ENCODE measurements at regions not wholly inside any gene's neighbourhood (a gene's known extent, or its start where the extent isn't known, plus 50 kb on each side); places are given as distances from the start of the nearest gene placed in this dataset.

DNA sequence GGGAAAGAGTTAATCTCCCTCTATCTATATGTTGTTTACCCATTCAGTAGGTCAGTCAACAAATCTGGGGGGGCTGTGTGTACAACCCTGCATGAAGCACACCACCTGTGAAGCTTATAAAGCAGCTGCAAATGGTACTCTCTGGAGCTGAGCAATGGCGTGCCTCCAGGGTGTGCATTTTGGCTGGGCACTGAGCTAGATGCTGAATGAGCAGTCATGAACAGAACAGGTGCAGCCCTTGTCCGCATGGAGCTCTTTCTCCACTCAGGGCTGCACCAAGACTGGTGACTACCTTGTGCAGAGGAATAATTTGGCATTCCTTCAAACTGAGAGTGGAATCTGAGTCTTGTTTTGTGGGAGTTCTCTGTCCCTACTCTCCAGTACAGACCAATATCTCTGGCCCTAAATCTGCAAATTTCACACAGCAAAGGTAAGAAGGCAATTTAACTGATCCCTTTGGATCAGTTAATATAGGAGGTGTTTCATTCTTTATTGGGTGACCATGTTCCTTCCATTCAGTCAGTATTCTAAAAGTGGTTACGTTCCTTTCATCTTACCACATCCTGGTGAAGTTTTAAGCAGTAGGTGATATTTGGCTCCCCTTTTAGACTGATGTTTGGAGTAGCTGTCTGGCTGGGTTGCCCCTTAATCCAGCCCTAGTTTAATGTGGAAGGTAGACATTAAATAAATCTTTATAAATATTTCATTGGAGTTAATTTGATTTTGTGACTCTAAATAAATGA is 76.0 kb downstream of the GPR88 start:
- no peaks in the 10 kb centered on the region for H3K79me1 ChIP-seq (ENCODE audit: low read depth, low read length)
- H2BK5ac ChIP-seq (ENCODE audit: low read depth, low read length): no peak overlapping the region
- ChIA-PET CTCF (ENCODE audit: partially characterized antibody) (interaction anchor here (1.5 to 1.8 kb wide), 3 partner anchors 9 to 16 kb away, joined by 3 to 6 read pairs (median 5); no protein-coding TSS in a partner anchor), POLR2A (ENCODE audit: partially characterized antibody) (no interaction called here)
- H3K9ac ChIP-seq (replicated peaks in 1 of 4; ENCODE audit: extremely low read depth in 1 of 4, low read depth in 3 of 4, low read length in 3 of 4): no peak overlapping the region
- H3K4me2 ChIP-seq (ENCODE audit: insufficient read depth in 1 of 2, low read depth in 2 of 2, low read length in 2 of 2): no peak overlapping the region
- H3K56ac ChIP-seq (replicated peaks; ENCODE audit: insufficient read length, low read depth, low read length): no peak overlapping the region
- no peaks in the 10 kb centered on the region for H3K79me2 ChIP-seq (ENCODE audit: control insufficient read depth in 1 of 2, insufficient read depth in 2 of 2, low read length in 2 of 2)
- H3K4me1 ChIP-seq (replicated peaks in 1 of 4; ENCODE audit: control insufficient read depth in 3 of 4, insufficient read depth in 4 of 4, low read length in 3 of 4): no peaks in the 10 kb centered on the region
- no peak overlapping the region for H2BK120ac ChIP-seq (replicated peaks; ENCODE audit: low read depth, low read length)
- H2AK5ac ChIP-seq (ENCODE audit: low read depth, low read length): no peak overlapping the region
- H2BK20ac ChIP-seq (ENCODE audit: low read length): no peak overlapping the region
- H2BK12ac ChIP-seq (ENCODE audit: low read depth, low read length): no peak overlapping the region
- H2BK15ac ChIP-seq (ENCODE audit: low read length): no peak overlapping the region
- no peak overlapping the region for H3K18ac ChIP-seq (ENCODE audit: extremely low read depth, low read length)
- no peak overlapping the region for H4K5ac ChIP-seq (ENCODE audit: insufficient read length, low read depth, low read length)
- no peak overlapping the region for H4K8ac ChIP-seq (ENCODE audit: extremely low read depth, insufficient read depth, low read length)
- no peak overlapping the region for H3K4me3 ChIP-seq (ENCODE audit: extremely low read depth in 1 of 4, insufficient read depth in 2 of 4, low read depth in 3 of 4, low read length in 4 of 4)
- H4K20me1 ChIP-seq (replicated peaks in 1 of 2; ENCODE audit: control insufficient read depth in 1 of 2, insufficient read depth in 2 of 2, low read length in 2 of 2): no peaks in the 10 kb centered on the region
- no peak overlapping the region for H2AFZ ChIP-seq (ENCODE audit: low read length)
- FAIRE-seq (no peak), DNase-seq (ENCODE audit: low read depth in 1 of 2, low spot score in 2 of 2) (no peak)
- no peaks in the 10 kb centered on the region for H3K36me3 ChIP-seq (ENCODE audit: control insufficient read depth in 2 of 4, insufficient read depth in 4 of 4, low read length in 3 of 4)
- WGBS, 2 experiments (ENCODE audit: extremely low coverage in 1 of 2, insufficient coverage in 1 of 2, insufficient read length in 1 of 2, insufficient replicate concordance in 2 of 2, low coverage in 1 of 2, low lambda C conversion rate in 2 of 2, missing lambda C conversion rate in 1 of 2): 83% methylated on average over 3 of the region's 3 CpGs; no CpG with 5 or more reads in 1 of the 2 experiments
- H3K23ac ChIP-seq (ENCODE audit: insufficient read length): no peak overlapping the region
- H3K4ac ChIP-seq (replicated peaks; ENCODE audit: insufficient read length, low read depth, low read length): no peak overlapping the region
- H3K23me2 ChIP-seq (ENCODE audit: low read depth, low read length): 0 out of 2 replicates have a peak, but pooled peaks cover 2% of the 10 kb centered on the region
- H3K14ac ChIP-seq (ENCODE audit: insufficient read length): no peak overlapping the region
- no peaks in the 10 kb centered on the region for H3K9me3 ChIP-seq (ENCODE audit: insufficient read depth in 2 of 2, low read depth in 1 of 2, low read length in 1 of 2)
- H3K27ac ChIP-seq (ENCODE audit: low read depth, low read length): no peak overlapping the region
- no peak overlapping the region for H4K91ac ChIP-seq (replicated peaks; ENCODE audit: insufficient read length, low read length)
- no peaks in the 10 kb centered on the region for H3K27me3 ChIP-seq (replicated peaks in 1 of 4; ENCODE audit: control insufficient read depth in 3 of 4, extremely low read depth in 1 of 4, insufficient read depth in 3 of 4, low read length in 3 of 4)
- TF ChIP-seq, protein P1, sequence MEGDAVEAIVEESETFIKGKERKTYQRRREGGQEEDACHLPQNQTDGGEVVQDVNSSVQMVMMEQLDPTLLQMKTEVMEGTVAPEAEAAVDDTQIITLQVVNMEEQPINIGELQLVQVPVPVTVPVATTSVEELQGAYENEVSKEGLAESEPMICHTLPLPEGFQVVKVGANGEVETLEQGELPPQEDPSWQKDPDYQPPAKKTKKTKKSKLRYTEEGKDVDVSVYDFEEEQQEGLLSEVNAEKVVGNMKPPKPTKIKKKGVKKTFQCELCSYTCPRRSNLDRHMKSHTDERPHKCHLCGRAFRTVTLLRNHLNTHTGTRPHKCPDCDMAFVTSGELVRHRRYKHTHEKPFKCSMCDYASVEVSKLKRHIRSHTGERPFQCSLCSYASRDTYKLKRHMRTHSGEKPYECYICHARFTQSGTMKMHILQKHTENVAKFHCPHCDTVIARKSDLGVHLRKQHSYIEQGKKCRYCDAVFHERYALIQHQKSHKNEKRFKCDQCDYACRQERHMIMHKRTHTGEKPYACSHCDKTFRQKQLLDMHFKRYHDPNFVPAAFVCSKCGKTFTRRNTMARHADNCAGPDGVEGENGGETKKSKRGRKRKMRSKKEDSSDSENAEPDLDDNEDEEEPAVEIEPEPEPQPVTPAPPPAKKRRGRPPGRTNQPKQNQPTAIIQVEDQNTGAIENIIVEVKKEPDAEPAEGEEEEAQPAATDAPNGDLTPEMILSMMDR (IDR thresholded peaks at IDR 0.05; ENCODE audit: control extremely low read depth in 1 of 3, insufficient read depth in 1 of 3, low read depth in 1 of 3, low read length in 3 of 3): no peak
- TF ChIP-seq SP4 (IDR thresholded peaks at IDR 0.05; ENCODE audit: low read length) (no peak), TEAD4 (IDR thresholded peaks at IDR 0.05; ENCODE audit: low read depth, low read length) (no peak), SAP30 (IDR thresholded peaks at IDR 0.05; ENCODE audit: insufficient read depth, insufficient replicate concordance, low read length) (no peak), TCF12 (IDR thresholded peaks at IDR 0.05; ENCODE audit: low read depth, low read length) (no peak), HDAC2 (IDR thresholded peaks at IDR 0.05; ENCODE audit: borderline replicate concordance in 1 of 2, low read depth in 2 of 2, low read length in 2 of 2) (no peak), EGR1 (IDR thresholded peaks at IDR 0.05; ENCODE audit: borderline replicate concordance, low read depth, low read length) (no peak)
- TF ChIP-seq, protein P2, sequence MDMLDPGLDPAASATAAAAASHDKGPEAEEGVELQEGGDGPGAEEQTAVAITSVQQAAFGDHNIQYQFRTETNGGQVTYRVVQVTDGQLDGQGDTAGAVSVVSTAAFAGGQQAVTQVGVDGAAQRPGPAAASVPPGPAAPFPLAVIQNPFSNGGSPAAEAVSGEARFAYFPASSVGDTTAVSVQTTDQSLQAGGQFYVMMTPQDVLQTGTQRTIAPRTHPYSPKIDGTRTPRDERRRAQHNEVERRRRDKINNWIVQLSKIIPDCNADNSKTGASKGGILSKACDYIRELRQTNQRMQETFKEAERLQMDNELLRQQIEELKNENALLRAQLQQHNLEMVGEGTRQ (IDR thresholded peaks at IDR 0.05; ENCODE audit: low read length): no peak

Measured in H1 (cell line).